ENCODE measurements at regions not wholly inside any gene's neighbourhood (a gene's known extent, or its start where the extent isn't known, plus 50 kb on each side); places are given as distances from the start of the nearest gene placed in this dataset.

DNA sequence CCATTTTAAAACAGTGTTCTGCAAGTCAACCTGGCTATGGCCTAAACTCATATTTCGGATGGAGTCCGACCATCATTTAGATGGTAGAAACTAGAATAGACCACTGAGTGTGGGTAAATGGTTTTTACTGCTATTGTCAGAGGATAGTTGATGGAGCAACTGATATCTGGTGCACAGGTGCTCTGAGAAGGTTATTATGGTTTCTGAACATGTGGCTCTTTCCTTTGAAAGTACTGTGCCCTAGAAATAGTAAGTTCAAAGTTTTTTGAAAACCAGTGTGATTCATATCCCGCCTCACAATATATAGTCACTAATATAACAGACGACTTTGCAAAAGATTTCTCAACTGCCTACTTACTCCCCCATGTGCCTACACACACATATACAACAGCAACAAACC, 64.4 kb upstream of the BTG1 start:
- DNase-seq = no peak

GRCh38 chr12:92208613-92209121, 63.0 kb upstream of the BTG1 start:
- DNase-seq = no peak

GRCh38 chr12:92206596-92206995, 61.0 kb upstream of the BTG1 start:
- DNase-seq = no peak

- no peak for DNase-seq
Observed at GRCh38 chr12:92206011-92206410, 60.4 kb upstream of the BTG1 start.

GRCh38 chr12:92199819-92200576, 54.4 kb upstream of the BTG1 start:
- DNase-seq = no peak

GRCh38 chr12:92197815-92198214, 52.2 kb upstream of the BTG1 start:
- DNase-seq = no peak

DNA sequence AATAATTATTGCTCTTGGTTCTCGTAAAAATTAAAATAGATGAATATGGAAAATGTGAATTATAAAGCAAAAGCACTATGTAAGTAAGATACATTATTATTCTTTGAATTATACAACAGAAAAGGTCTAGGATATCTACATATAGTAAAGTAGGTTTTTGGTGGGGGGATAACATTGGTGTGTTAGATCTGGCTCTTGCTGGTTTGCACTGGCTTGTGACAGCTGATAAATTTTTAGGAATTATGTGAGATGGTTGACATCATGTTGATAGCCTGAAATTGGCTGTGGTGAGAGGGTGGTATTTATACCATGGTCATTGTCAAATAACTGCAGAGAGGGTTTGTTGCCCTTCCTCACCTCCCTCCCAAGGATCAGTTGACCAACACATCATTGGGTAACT, 50.7 kb upstream of the BTG1 start:
- DNase-seq = no peak

Data from NCI-H1092 treated with DMSO at 0.1 percent for 48 hours (cell line).